ENCODE measurements at regions not wholly inside any gene's neighbourhood (a gene's known extent, or its start where the extent isn't known, plus 50 kb on each side); places are given as distances from the start of the nearest gene placed in this dataset.

GRCh38 chr2:63785096-63785495 is 56.6 kb upstream of the UGP2 start:
- DNase-seq = no peak

- no peak for DNase-seq
Measured at GRCh38 chr2:63786471-63786870, 55.2 kb upstream of the UGP2 start.

DNA sequence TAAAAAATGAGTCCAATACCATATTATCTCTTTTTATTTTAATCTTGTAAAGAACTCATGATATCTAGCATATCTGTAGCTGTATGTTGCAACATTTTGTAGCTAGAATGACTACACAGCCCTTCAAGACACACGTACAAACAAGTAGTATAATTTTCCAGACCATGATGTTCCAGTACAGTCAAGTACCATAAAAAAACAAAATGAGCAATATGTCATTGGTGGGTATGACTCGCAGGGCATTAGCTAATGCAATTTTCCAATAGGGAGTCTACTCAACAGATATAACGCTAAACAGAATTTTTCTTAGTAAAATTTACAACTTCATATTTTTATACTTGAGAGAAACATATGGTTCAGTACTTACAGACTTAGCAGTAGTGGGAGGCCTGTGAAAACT is 53.6 kb upstream of the UGP2 start:
- DNase-seq = no peak

DNA sequence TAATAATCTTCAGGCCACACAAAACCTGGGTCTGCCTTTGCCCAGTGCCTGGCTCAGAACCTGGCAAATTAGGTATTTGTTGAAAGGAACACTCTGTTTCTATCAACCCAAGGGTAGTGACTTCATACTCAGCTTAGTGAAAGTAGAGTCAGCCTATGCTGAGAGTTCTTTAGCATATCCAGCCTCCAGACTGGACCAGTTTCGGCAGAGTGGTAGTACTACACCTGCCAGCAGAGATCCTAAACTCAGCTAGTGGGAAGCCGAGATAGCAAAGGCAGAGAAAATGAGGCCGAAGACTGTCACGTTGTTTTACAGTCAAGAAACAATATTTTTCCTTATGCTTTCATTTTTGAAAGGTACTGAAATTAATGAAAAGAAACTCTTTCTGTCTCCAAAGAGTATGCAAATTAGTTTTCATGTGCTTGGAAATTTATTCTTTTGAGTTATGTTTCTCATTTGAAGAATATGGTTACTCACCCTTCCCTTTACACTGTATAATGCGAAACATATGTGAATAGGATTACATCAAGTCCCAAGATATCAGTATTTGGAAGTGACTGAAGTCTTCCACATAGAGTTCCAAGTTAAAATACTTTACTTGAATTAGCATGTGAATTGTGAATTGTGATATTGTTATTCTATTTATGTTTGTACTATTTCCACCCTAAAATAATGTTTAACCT is 52.2 kb upstream of the UGP2 start:
- no peak for DNase-seq

- DNase-seq = no peak
Measured at GRCh38 chr2:63790491-63790890, 51.2 kb upstream of the UGP2 start.

DNA sequence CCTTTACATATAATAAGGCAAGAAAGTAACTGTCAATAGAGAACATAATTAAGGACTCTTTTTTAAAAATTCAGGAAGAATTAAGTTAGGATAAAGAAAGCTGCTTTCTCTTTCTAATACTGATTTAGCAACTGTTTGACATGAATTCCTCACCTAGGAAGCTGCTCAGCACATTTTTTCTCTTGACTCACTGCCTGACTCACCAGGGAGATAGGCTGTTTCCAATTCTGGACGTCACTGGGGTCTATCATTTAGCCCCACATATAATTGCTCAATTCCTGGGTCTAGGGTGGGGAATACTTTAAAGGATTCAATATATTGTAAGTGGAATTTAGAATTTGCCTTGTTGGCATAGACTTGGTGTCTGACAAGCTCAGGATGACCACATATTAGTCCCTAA is 50.8 kb upstream of the UGP2 start:
- no peak for DNase-seq

GRCh38 chr2:63791387-63791786 is 50.3 kb upstream of the UGP2 start:
- DNase-seq = no peak
